ENCODE measurements at regions not wholly inside any gene's neighbourhood (a gene's known extent, or its start where the extent isn't known, plus 50 kb on each side); places are given as distances from the start of the nearest gene placed in this dataset.

GRCh38 chrX:721354-721753 is 90.8 kb downstream of the SHOX start:
- TF ChIP-seq CTCF (conservative IDR thresholded peaks at IDR 0.05 in 1 of 2, IDR thresholded peaks at IDR 0.05 in 1 of 2; ENCODE audit: extremely low read depth in 1 of 2, insufficient read depth in 1 of 2, low read depth in 1 of 2, low read length in 2 of 2) = no peak
- no peak for TF ChIP-seq EZH2 (IDR thresholded peaks at IDR 0.05; ENCODE audit: borderline replicate concordance, low read length)

All from mammary epithelial cell (primary cell).